Activated CD8-positive, alpha-beta memory T cell treated with anti-CD3 and anti-CD28 coated beads, Interleukin-2, amount 10 ng/mL, durations not matched to agents 7 days and 5 days (primary cell): ENCODE measurements at regions not wholly inside any gene's neighbourhood (a gene's known extent, or its start where the extent isn't known, plus 50 kb on each side); places are given as distances from the start of the nearest gene placed in this dataset.

ENCODE experiments used
- ATAC-seq: fragments of 150-1000 bp; cut with Tn5 transposase; one replicate; pipeline ENCODE4 v1.10.0; 2021; ENCODE audit warnings: moderate library complexity
- CTCF ChIA-PET: fragments of 350-600 bp; sonication (Branson Sonifier 250); formaldehyde crosslinking; loops from one replicate; lab custom pipeline; 2021; ENCODE audit warnings: antibody characterized with exemption; lab: Charles Lee
- DNase-seq: peaks from one replicate; pipeline ENCODE4 v3.0.0-alpha.2; 2020
- H3K27ac Mint-ChIP-seq: one replicate; pipeline ENCODE4 v1.8.0; 2021; ENCODE audit warnings: mild to moderate bottlenecking, mixed read lengths
- H3K27me3 Mint-ChIP-seq: one replicate; pipeline ENCODE4 v1.8.0; 2021; ENCODE audit warnings: mixed read lengths
- H3K36me3 Mint-ChIP-seq: one replicate; pipeline ENCODE4 v1.8.0; 2021; ENCODE audit warnings: mild to moderate bottlenecking, mixed read lengths
- H3K4me1 Mint-ChIP-seq: one replicate; pipeline ENCODE4 v1.8.0; 2021; ENCODE audit warnings: mixed read lengths
- H3K4me3 Mint-ChIP-seq: one replicate; pipeline ENCODE4 v1.8.0; 2021; ENCODE audit warnings: mild to moderate bottlenecking, moderate library complexity, mixed read lengths
- H3K9me3 Mint-ChIP-seq: one replicate; pipeline ENCODE4 v1.8.0; 2022; ENCODE audit warnings: low read depth, mixed read lengths

DNA sequence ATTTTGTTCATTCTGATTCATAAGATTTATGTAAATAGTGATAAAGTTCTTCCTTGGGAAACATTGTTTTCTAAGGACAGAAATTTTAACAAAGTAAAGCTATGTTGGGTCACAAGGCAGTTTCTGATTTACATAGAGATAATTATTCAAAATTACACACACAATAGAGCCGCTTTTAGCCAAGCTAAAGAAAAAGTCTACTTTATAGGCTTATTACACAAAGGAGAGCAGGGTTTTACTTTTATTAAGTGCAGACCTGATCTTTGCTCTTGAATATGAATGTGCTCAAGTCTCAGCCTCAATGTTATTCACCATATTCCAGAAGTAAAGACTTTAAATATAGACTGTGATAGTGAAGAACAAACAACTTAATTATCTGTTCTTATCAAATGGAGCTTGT, 787.8 kb upstream of the LINC00305 start:
- Mint-ChIP-seq H3K4me1 (no peaks in the 10 kb centered on the region), H3K4me3 (no peak overlapping the region), H3K9me3 (no peaks in the 10 kb centered on the region), H3K27me3 (no peaks in the 10 kb centered on the region), H3K27ac (no peak overlapping the region), H3K36me3 (no peaks in the 10 kb centered on the region)
- DNase-seq (no peak), ATAC-seq (no peak)
- CTCF ChIA-PET = no interaction called here

DNA sequence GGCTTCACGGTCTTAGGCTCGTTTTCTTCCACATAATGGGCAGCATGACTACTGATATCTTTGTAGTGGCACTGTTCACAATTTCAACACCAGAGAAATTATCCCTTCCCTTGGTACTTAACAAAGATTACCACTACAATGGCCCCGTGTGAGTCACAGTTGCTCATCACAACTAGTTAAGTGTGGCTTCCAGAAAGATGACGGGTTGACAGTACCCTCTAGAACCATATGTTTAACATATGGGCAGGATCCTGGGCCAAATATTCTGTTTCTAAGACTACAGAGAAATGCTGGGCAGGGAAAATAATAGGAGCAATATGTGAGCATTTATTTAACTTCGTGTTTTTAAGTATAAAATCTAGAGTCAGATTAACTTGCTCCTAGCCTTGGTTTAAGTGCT, 780.1 kb upstream of the LINC00305 start:
- ATAC-seq = no peak
- no peaks in the 10 kb centered on the region for H3K4me1 Mint-ChIP-seq
- no peak for DNase-seq
- CTCF ChIA-PET = no interaction called here
- H3K27ac Mint-ChIP-seq = no peak overlapping the region
- H3K4me3 Mint-ChIP-seq = no peak overlapping the region
- peaks cover 7% of the 10 kb centered on the region for H3K9me3 Mint-ChIP-seq
- no peaks in the 10 kb centered on the region for H3K36me3 Mint-ChIP-seq
- H3K27me3 Mint-ChIP-seq = no peaks in the 10 kb centered on the region

DNA sequence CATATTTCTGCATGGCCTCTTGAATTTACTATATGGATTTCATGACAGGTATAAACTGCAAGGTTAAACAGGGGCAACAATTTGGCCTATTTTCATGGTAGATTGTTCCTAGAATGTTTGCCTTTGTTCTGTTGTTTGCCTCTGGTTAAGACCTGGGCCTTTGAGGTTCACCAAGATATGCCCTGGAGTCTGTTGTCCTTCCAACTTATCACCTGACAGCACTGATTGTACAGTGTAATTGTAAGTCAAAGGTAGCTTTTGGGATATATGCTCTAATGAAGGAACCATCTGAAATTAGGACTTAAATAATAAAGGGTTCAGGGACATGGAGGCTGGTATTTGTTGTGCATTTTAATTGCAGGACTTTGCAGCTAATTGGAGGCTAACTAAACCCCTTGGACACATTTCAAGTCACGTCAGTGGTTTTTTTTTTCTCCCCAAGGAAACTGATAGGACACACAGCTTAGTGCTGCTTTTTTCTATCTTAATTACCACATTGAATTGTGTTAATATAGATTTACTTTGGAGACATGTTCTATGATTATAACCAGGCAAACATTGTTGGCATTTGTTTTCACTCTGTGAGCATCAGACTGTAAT, 771.2 kb upstream of the LINC00305 start:
- H3K4me3 Mint-ChIP-seq = no peak overlapping the region
- DNase-seq (no peak), ATAC-seq (no peak)
- no peaks in the 10 kb centered on the region for H3K36me3 Mint-ChIP-seq
- no peak overlapping the region for H3K27ac Mint-ChIP-seq
- H3K4me1 Mint-ChIP-seq = no peaks in the 10 kb centered on the region
- H3K9me3 Mint-ChIP-seq = peaks cover 8% of the 10 kb centered on the region
- no peaks in the 10 kb centered on the region for H3K27me3 Mint-ChIP-seq
- CTCF ChIA-PET = no interaction called here

DNA sequence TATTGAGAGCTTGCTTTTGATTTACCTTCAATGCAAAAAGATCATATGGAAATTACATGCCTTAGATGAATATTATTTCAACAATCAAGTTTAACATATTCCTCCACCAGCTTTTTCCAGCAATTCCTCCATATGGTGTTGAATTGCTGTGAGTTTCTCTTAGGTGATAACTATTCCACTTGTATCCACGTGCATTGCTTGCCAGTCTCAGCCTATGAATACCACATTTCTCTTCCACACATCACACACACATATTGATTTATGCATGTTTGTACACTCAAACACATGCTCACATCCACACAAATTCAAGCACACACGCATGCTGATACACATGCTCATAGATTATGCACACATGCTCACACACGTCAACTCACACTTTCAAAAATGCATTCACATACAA, 770.0 kb upstream of the LINC00305 start:
- DNase-seq (no peak), ATAC-seq (no peak)
- no peaks in the 10 kb centered on the region for H3K4me1 Mint-ChIP-seq
- H3K4me3 Mint-ChIP-seq = no peak overlapping the region
- CTCF ChIA-PET = no interaction called here
- no peaks in the 10 kb centered on the region for H3K27me3 Mint-ChIP-seq
- no peak overlapping the region for H3K27ac Mint-ChIP-seq
- H3K36me3 Mint-ChIP-seq = no peaks in the 10 kb centered on the region
- H3K9me3 Mint-ChIP-seq = peaks cover 10% of the 10 kb centered on the region

DNA sequence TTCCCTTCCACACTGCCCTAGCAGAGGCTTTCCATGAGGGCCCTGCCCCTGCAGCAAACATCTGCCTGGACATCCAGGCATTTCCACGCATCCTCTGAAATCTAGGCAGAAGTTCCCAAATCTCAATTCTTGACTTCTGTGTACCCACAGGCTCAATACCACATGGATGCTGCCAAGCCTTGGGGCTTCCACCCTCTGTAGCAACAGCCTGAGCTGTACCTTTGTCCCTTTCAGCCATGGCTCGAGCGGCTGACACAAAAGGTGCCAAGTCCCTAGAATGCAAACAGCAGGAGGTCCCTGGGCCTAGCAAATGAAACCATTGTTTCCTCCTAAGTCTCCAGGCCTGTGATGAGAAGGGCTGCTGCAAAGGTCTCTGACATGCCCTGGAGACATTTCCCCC, 744.5 kb upstream of the LINC00305 start:
- no peaks in the 10 kb centered on the region for H3K4me1 Mint-ChIP-seq
- no peaks in the 10 kb centered on the region for H3K9me3 Mint-ChIP-seq
- no peaks in the 10 kb centered on the region for H3K36me3 Mint-ChIP-seq
- DNase-seq (no peak), ATAC-seq (no peak)
- H3K27me3 Mint-ChIP-seq = no peaks in the 10 kb centered on the region
- H3K27ac Mint-ChIP-seq = no peak overlapping the region
- CTCF ChIA-PET = no interaction called here
- H3K4me3 Mint-ChIP-seq = no peak overlapping the region

DNA sequence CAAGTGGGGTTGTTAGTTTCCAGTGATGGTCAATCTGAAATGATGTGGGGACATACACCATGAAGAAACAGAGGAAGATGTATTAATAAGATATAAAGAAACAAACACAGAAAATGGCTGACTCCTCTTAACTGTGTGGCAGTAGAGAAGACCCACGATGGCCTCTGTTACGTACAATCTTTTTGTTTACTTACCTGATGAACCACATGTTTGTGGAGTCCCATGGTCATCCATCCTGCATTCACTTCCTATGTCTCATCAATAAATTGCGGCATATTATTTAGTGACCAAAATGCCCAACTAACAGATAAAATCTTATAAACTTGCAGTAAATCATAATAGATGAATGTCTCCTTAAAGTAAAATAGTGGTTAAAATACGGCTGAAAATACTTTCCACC, 740.1 kb upstream of the LINC00305 start:
- Mint-ChIP-seq H3K9me3 (no peaks in the 10 kb centered on the region), H3K27ac (no peak overlapping the region), H3K4me1 (no peaks in the 10 kb centered on the region), H3K36me3 (no peaks in the 10 kb centered on the region), H3K4me3 (no peak overlapping the region), H3K27me3 (no peaks in the 10 kb centered on the region)
- ATAC-seq (no peak), DNase-seq (no peak)
- CTCF ChIA-PET = no interaction called here

DNA sequence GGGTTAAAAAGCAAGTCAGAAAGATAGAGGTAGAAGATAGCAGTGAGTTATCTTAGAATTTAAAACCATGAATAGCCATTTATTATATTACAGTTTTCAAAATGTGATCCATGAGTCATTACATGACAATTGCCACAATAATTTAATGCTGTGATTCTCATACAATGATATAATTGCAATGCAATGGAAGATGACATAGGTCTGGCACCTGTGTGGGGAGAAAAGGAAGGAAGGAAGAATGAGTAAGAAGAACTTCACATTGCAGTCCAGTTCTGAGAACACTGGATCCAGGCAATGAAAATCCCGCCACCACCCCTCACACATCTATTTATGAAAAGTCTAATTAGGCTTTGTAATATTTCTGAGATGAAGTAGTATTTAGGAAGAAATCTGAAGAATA, 738.1 kb upstream of the LINC00305 start:
- Mint-ChIP-seq H3K27me3 (no peaks in the 10 kb centered on the region), H3K36me3 (no peaks in the 10 kb centered on the region), H3K4me1 (no peaks in the 10 kb centered on the region), H3K9me3 (peaks cover 1% of the 10 kb centered on the region), H3K27ac (no peak overlapping the region), H3K4me3 (no peak overlapping the region)
- ATAC-seq = no peak
- no peak for DNase-seq
- CTCF ChIA-PET = no interaction called here

DNA sequence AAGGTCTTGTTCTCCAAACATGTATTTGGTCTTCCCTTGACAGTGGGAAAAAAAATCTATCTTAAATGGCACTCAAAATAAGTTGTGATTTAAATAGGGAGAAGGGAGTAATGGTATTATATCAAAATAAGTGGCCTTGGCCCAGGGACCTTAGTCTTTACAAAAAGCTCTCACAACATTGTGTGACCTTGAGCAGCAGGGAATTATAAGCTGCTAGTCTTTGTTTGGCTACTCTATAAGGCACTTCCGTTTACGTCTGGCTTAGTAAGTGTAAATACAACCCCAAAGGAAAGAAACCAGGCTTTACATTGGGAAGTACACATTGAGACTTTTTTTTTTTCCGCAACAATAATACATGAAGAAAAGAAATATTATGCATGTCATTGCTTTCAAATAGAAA, 734.0 kb upstream of the LINC00305 start:
- Mint-ChIP-seq H3K27me3 (no peaks in the 10 kb centered on the region), H3K4me3 (no peak overlapping the region), H3K9me3 (peaks cover 3% of the 10 kb centered on the region), H3K4me1 (no peaks in the 10 kb centered on the region), H3K36me3 (no peaks in the 10 kb centered on the region), H3K27ac (no peak overlapping the region)
- no peak for ATAC-seq
- CTCF ChIA-PET = no interaction called here
- DNase-seq = no peak

DNA sequence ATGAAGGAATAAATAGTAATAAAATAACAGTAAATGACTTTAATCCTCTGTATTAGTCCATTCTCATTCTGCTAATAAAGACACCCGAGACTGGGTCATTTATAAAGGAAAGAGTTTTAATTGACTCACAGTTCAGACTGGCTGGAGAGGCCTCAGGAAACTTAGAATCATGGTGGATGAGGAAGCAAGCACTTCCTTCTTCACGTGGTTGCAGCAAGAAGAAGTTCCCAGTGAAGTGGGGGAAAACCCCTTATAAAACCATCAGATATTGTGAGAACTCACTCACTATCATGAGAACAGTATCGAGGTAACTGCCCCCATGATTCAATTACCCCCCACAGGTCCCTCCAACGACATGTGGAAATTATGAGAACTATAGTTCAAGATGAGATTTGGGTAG, 727.9 kb upstream of the LINC00305 start:
- no peaks in the 10 kb centered on the region for H3K4me1 Mint-ChIP-seq
- no peak for DNase-seq
- peaks cover 7% of the 10 kb centered on the region for H3K9me3 Mint-ChIP-seq
- no peak for ATAC-seq
- no peak overlapping the region for H3K27ac Mint-ChIP-seq
- no peak overlapping the region for H3K4me3 Mint-ChIP-seq
- H3K36me3 Mint-ChIP-seq = no peaks in the 10 kb centered on the region
- H3K27me3 Mint-ChIP-seq = no peaks in the 10 kb centered on the region
- CTCF ChIA-PET = no interaction called here

DNA sequence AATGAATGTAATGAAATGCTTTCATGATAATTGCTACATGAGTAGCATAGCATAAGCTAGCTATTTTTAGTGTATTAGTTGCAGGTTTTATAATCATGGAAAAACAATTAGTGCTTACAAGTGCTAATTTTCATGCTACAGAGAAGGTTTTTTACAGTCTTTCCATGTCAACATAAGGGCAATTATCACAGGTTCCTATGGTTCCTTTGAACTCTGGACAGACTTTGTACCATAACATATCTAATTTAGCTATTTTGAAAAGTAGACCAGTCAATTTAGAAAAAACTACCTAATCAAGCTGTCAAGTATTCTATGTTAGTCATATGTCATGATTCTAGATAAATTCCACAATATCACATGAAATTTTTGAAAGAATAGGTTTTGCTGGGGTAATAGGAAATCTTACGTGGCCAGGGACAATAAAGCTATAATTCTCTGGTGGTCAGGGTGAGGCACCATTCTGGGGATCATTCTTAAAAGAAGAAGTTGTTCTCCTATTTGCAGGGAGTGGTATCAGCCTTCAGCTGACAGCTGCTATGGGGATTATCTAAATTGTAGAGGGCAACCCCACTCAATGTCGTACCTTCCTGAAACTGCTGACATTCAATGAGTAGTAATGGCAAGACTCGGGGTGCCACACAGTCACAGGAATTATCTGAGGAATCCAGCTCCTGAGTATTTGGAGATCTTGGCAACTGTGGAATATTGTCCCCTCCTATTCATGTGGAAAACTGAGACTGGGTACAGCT, 724.0 kb upstream of the LINC00305 start:
- no peaks in the 10 kb centered on the region for H3K27me3 Mint-ChIP-seq
- H3K27ac Mint-ChIP-seq = no peak overlapping the region
- peaks cover 16% of the 10 kb centered on the region for H3K9me3 Mint-ChIP-seq
- no peaks in the 10 kb centered on the region for H3K36me3 Mint-ChIP-seq
- ATAC-seq (no peak), DNase-seq (no peak)
- no peaks in the 10 kb centered on the region for H3K4me1 Mint-ChIP-seq
- H3K4me3 Mint-ChIP-seq = no peak overlapping the region
- CTCF ChIA-PET = no interaction called here

DNA sequence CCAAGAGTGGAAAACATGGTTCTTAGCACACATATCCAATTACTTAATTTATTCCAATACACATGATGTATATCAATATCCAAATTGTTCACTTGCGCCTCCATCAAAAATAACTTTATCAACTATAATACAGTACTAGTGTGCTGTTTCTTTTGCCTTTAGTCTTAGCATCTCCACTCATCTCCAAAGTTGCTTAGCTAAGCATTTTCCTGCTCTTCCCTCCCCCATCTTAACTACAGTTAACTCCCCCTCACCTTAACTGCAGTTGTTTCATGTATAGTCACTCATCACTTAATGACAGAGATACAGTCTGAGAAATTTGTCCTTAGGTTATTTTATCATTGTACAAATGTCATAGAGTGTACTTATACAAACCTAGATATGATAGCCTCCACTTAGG, 705.2 kb upstream of the LINC00305 start:
- H3K4me1 Mint-ChIP-seq = no peaks in the 10 kb centered on the region
- CTCF ChIA-PET = no interaction called here
- no peak overlapping the region for H3K27ac Mint-ChIP-seq
- no peak for DNase-seq
- no peaks in the 10 kb centered on the region for H3K27me3 Mint-ChIP-seq
- H3K4me3 Mint-ChIP-seq = no peak overlapping the region
- peaks cover 9% of the 10 kb centered on the region for H3K9me3 Mint-ChIP-seq
- no peak for ATAC-seq
- no peaks in the 10 kb centered on the region for H3K36me3 Mint-ChIP-seq

DNA sequence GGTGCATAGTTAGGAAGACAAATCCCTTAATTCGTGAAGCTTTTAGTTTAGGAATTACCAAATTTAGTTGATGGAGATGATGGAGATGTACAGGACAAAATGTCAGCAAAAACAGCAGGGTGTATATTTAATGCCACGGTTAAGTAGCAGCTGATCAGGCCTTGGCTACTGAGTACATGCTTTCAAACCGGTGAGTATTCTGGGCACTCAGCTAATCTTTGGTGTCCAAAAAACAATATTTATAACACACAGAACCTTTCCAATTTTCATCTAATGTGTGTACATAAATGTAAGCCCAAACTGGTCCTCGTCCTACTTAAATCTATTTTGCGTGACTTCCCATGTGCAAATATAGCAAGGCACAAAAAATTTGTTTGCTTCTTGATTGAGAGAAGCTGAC, 703.4 kb upstream of the LINC00305 start:
- no peaks in the 10 kb centered on the region for H3K36me3 Mint-ChIP-seq
- CTCF ChIA-PET = no interaction called here
- no peak overlapping the region for H3K27ac Mint-ChIP-seq
- H3K4me1 Mint-ChIP-seq = no peaks in the 10 kb centered on the region
- DNase-seq = no peak
- H3K4me3 Mint-ChIP-seq = no peak overlapping the region
- H3K9me3 Mint-ChIP-seq = peaks cover 8% of the 10 kb centered on the region
- no peaks in the 10 kb centered on the region for H3K27me3 Mint-ChIP-seq
- ATAC-seq = no peak

DNA sequence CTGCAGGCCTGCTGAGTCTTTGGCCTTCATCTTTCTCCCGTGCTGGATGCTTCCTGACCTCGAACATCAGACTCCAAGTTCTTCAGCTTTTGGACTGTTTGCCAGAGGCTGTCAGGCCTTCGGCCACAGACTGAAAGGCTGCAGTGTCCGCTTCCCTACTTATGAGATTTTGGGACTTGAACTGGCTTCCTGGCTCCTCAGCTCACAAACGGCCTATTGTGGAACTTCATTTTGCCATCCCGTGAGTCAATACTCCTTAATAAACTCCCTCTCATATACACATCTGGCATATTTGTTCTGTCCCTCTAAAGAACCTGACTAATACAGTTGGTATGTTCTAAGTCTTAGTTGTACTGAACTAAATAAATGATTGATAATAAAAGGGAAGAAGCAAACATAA, 702.8 kb upstream of the LINC00305 start:
- H3K27ac Mint-ChIP-seq = no peak overlapping the region
- DNase-seq = no peak
- peaks cover 8% of the 10 kb centered on the region for H3K9me3 Mint-ChIP-seq
- CTCF ChIA-PET = no interaction called here
- no peaks in the 10 kb centered on the region for H3K4me1 Mint-ChIP-seq
- no peak overlapping the region for H3K4me3 Mint-ChIP-seq
- ATAC-seq = no peak
- no peaks in the 10 kb centered on the region for H3K27me3 Mint-ChIP-seq
- no peaks in the 10 kb centered on the region for H3K36me3 Mint-ChIP-seq

DNA sequence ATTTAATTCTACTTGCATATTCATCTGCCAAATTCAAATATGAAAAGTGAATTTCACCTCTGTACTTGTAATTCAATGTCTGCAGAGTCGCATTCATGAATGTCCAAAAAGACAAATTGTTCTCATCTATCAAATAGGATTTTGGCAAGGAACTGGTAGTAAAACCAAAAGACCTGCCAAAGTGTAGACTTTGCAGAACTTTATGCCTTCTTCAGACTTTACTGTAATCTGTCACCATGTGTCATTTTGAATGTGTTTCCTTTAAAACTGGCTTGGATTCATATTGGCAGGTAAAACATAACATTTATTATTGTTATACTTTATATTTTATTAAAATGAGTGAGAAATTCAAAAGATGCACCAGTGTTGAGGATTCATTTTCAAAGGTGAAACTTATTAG, 701.9 kb upstream of the LINC00305 start:
- no peak for DNase-seq
- no peak for ATAC-seq
- Mint-ChIP-seq H3K27me3 (no peaks in the 10 kb centered on the region), H3K4me3 (no peak overlapping the region), H3K4me1 (no peaks in the 10 kb centered on the region), H3K36me3 (no peaks in the 10 kb centered on the region), H3K27ac (no peak overlapping the region), H3K9me3 (peaks cover 8% of the 10 kb centered on the region)
- CTCF ChIA-PET = no interaction called here
